ENCODE measurements at regions not wholly inside any gene's neighbourhood (a gene's known extent, or its start where the extent isn't known, plus 50 kb on each side); places are given as distances from the start of the nearest gene placed in this dataset.
"Not testable (repeated sequence)": the region's sequence is repeated elsewhere in the genome, so short reads cannot be mapped to it uniquely, and the experiment has no call there.

DNA sequence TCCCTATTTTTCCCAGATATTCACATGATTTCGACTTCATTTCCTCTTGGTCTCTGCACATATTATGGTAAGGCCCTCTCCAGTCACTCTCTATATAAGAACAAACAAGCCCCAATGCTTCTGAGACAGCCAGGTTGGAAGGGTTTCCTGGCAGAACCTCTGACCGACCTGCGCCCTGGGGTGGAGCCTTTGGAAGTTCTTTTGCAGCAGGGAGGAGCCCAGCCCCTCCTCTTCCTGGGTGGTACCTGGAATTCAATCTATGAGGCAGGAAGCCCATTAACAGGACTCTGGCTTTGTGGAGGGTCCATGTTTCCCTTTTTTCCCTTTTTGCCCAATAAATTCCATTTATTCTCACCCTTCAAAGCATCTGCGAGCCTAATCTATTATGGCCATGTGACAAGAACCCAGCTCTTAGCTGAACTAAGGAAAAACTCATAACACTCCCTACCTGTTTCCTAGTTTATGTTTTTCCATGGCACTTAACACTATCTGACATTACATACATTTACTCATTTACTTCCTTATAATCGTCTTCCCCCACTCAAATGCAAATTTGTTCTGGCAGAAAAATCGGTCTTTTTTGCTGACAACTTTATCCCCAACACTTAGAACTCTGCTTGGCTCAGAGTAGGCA lies 92.5 kb upstream of the FRMD4A start:
- Histone ChIP-seq H3K36me3 (ENCODE audit: control insufficient read depth, insufficient read depth, low read length) (no peaks in the 10 kb centered on the region), H3K27ac (ENCODE audit: insufficient read depth, low read length, poor library complexity, severe bottlenecking) (no peak overlapping the region), H3K9me3 (ENCODE audit: control insufficient read depth in 2 of 2, low read length in 2 of 2) (no peaks in the 10 kb centered on the region), H3K4me1 (ENCODE audit: control insufficient read depth, insufficient read depth, low read length, poor library complexity, severe bottlenecking) (no peaks in the 10 kb centered on the region), H3K27me3 (ENCODE audit: control insufficient read depth, insufficient read depth, low read length) (peaks cover 22% of the 10 kb centered on the region), H3K4me3 (ENCODE audit: low read depth, low read length) (no peak overlapping the region)
- Mint-ChIP-seq H3K36me3 (no peaks in the 10 kb centered on the region), H3K4me1 (no peaks in the 10 kb centered on the region), H3K4me3 (no peak overlapping the region), H3K27me3 (peaks cover 29% of the 10 kb centered on the region), H3K9me3 (peaks cover 0 to 3% (median 0%) of the 10 kb centered on the region in 7 donors), H3K27ac (no peak overlapping the region)
- DNase-seq, result no peak
- no peak for ATAC-seq (ENCODE audit: low read depth in 2 of 2)

DNA sequence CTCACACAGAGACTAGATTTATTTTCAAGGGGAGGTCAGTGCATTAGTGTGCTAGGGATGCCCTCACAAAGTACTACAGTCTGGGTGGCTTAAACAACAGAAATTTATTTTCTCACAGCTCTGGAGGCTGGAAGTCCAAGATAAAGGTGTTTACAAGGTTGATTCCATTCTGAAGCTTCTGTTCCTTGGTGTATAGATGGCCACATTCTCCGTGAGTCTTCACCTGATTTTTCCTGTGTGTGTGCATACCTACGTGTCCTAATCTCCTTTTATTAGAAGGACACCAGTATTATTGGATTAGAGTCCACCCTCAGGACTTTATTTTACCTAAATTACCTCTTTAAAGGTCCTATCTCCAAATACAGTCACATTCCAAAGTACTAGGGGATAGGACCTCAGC lies 91.7 kb upstream of the FRMD4A start:
- ATAC-seq (ENCODE audit: low read depth in 2 of 2), result no peak
- peaks cover 34% of the 10 kb centered on the region for H3K27me3 Mint-ChIP-seq

DNA sequence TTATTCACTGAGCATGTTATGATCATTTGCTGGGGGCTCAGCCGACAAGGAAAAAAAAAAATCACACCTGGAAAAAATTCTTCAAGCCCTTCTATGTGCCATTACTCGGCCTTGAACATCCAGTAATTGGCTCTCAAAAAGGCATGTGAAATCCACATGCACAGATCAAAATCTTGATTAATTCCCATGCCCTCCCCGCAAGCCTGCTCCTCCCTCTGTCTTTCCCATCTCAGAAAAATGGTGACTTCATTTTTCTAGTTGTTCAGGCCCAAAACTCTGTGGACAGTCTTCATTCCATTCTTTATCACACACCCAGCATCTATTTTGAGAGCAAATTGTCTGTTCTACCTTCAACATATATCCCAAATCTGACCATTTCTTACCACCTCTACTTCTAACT lies 91.2 kb upstream of the FRMD4A start:
- Histone ChIP-seq H3K9me3 (ENCODE audit: control insufficient read depth in 2 of 2, low read length in 2 of 2) (no peaks in the 10 kb centered on the region), H3K36me3 (ENCODE audit: control insufficient read depth, insufficient read depth, low read length) (no peaks in the 10 kb centered on the region), H3K4me1 (ENCODE audit: control insufficient read depth, insufficient read depth, low read length, poor library complexity, severe bottlenecking) (no peaks in the 10 kb centered on the region), H3K4me3 (ENCODE audit: low read depth, low read length) (no peak overlapping the region), H3K27me3 (ENCODE audit: control insufficient read depth, insufficient read depth, low read length) (peaks cover 23% of the 10 kb centered on the region), H3K27ac (ENCODE audit: insufficient read depth, low read length, poor library complexity, severe bottlenecking) (no peak overlapping the region)
- H3K9me3 Mint-ChIP-seq, result peaks cover 0 to 3% (median 0%) of the 10 kb centered on the region in 7 donors
- H3K27me3 Mint-ChIP-seq, result peaks cover 34% of the 10 kb centered on the region
- ATAC-seq (ENCODE audit: low read depth in 2 of 2) (no peak), DNase-seq (no peak)
- H3K4me3 Mint-ChIP-seq, result no peak overlapping the region
- no peaks in the 10 kb centered on the region for H3K36me3 Mint-ChIP-seq
- H3K27ac Mint-ChIP-seq, result no peak overlapping the region
- no peaks in the 10 kb centered on the region for H3K4me1 Mint-ChIP-seq

More for the DNA sequence above, 91.7 kb upstream of the FRMD4A start:
- H3K27me3 ChIP-seq (ENCODE audit: control insufficient read depth, insufficient read depth, low read length), result peaks cover 22% of the 10 kb centered on the region
- Mint-ChIP-seq H3K4me3 (no peak overlapping the region), H3K4me1 (no peaks in the 10 kb centered on the region), H3K36me3 (no peaks in the 10 kb centered on the region), H3K9me3 (peaks cover 0 to 3% (median 0%) of the 10 kb centered on the region in 7 donors), H3K27ac (no peak overlapping the region)
- no peaks in the 10 kb centered on the region for H3K36me3 ChIP-seq (ENCODE audit: control insufficient read depth, insufficient read depth, low read length)
- no peak overlapping the region for H3K27ac ChIP-seq (ENCODE audit: insufficient read depth, low read length, poor library complexity, severe bottlenecking)
- no peaks in the 10 kb centered on the region for H3K9me3 ChIP-seq (ENCODE audit: control insufficient read depth in 2 of 2, low read length in 2 of 2)
- no peak for DNase-seq
- no peak overlapping the region for H3K4me3 ChIP-seq (ENCODE audit: low read depth, low read length)
- no peaks in the 10 kb centered on the region for H3K4me1 ChIP-seq (ENCODE audit: control insufficient read depth, insufficient read depth, low read length, poor library complexity, severe bottlenecking)

DNA sequence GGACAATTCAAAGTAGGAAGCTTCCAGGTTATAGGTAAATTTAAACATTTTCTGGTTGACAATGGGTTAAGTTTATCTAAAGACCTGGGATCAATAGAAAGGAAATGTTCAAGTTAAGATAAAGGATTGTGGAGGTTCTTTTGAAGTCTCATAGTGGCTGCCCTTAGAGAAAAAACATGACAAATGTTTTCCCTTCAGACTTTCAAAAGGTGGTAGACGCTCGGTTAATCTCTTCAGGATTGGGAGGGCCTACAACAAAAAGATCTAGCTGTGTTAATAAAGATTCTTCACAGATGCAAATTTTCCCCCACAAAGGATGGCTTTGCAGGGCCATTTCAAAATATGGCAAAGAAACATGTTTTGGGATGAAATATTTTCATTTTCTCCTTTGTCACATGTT lies 86.6 kb upstream of the FRMD4A start:
- not testable (repeated sequence) for H3K9me3 Mint-ChIP-seq; ATAC-seq (ENCODE audit: low read depth in 2 of 2)

DNA sequence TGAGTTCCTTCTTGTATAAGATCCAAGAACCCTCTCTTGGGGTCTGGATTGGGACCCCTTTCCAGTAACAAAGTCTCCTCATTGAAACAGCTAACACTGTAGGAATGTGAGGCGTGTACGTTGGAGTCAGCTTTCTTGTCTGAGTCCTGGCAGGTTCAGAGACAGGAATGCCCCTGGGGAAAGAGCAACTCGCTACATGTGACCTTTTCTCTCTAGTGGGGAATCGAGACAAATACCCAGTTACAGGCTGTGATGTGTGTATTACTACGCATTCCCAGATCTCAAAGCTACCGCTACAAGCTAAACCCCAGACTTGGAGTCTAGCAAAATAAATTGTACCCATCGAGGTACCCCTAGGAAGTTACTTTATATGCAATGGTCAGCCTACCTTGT lies 85.6 kb upstream of the FRMD4A start:
- Mint-ChIP-seq H3K4me3 (no peak overlapping the region), H3K36me3 (no peaks in the 10 kb centered on the region), H3K27me3 (peaks cover 36% of the 10 kb centered on the region), H3K4me1 (no peaks in the 10 kb centered on the region), H3K27ac (no peak overlapping the region), H3K9me3 (peaks cover 0 to 3% (median 0%) of the 10 kb centered on the region in 7 donors)
- Histone ChIP-seq H3K27me3 (ENCODE audit: control insufficient read depth, insufficient read depth, low read length) (peaks cover 38% of the 10 kb centered on the region), H3K4me1 (ENCODE audit: control insufficient read depth, insufficient read depth, low read length, poor library complexity, severe bottlenecking) (no peaks in the 10 kb centered on the region), H3K36me3 (ENCODE audit: control insufficient read depth, insufficient read depth, low read length) (no peaks in the 10 kb centered on the region), H3K27ac (ENCODE audit: insufficient read depth, low read length, poor library complexity, severe bottlenecking) (no peak overlapping the region), H3K9me3 (ENCODE audit: control insufficient read depth in 2 of 2, low read length in 2 of 2) (no peaks in the 10 kb centered on the region), H3K4me3 (ENCODE audit: low read depth, low read length) (no peak overlapping the region)
- ATAC-seq (ENCODE audit: low read depth in 2 of 2) (no peak), DNase-seq (no peak)

More for the DNA sequence above, 86.6 kb upstream of the FRMD4A start:
- H3K4me1 ChIP-seq (ENCODE audit: control insufficient read depth, insufficient read depth, low read length, poor library complexity, severe bottlenecking); H3K9me3 ChIP-seq (ENCODE audit: control insufficient read depth in 2 of 2, low read length in 2 of 2); H3K27ac Mint-ChIP-seq; H3K4me1 Mint-ChIP-seq; DNase-seq; H3K4me3 ChIP-seq (ENCODE audit: low read depth, low read length); H3K36me3 ChIP-seq (ENCODE audit: control insufficient read depth, insufficient read depth, low read length); H3K36me3 Mint-ChIP-seq; H3K27ac ChIP-seq (ENCODE audit: insufficient read depth, low read length, poor library complexity, severe bottlenecking); H3K4me3 Mint-ChIP-seq: not testable (repeated sequence)
- peaks cover 42% of the 10 kb centered on the region for H3K27me3 Mint-ChIP-seq
- H3K27me3 ChIP-seq (ENCODE audit: control insufficient read depth, insufficient read depth, low read length), result peaks cover 38% of the 10 kb centered on the region

DNA sequence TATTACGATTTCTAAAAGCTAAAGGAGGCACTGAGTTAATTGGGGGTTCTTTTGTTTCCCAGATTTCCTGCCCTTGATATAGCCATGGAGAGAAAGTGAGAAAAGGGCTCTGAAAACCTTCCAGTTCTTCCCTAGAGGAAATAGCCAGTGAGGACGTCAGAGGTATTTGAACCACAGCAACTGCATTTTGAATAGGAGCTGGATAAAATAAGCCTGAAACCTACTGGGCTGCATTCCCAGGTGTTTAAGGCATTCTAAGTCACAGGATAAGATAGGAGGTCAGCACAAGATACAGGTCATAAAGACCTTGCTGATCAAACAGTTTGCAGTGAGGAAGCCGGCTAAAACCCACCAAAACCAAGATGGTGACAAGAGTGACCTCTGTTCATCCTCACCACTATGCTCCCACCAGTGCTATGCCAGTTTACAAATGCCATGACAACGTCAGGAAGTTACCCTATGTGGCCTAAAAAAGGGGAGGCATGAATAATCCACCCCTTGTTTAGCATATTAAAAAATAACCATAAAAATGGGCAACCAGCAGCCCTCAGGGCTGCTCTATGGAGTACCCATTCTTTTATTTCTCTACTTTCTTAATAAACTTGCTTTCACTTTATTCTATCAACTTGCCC lies 85.1 kb upstream of the FRMD4A start:
- Mint-ChIP-seq H3K4me3 (no peak overlapping the region), H3K4me1 (peaks cover 0 to 2% (median 1%) of the 10 kb centered on the region in 4 donors), H3K27me3 (peaks cover 36% of the 10 kb centered on the region), H3K9me3 (peaks cover 0 to 3% (median 0%) of the 10 kb centered on the region in 7 donors), H3K27ac (no peak overlapping the region), H3K36me3 (no peaks in the 10 kb centered on the region)
- Histone ChIP-seq H3K27ac (ENCODE audit: insufficient read depth, low read length, poor library complexity, severe bottlenecking) (no peak overlapping the region), H3K9me3 (ENCODE audit: control insufficient read depth in 2 of 2, low read length in 2 of 2) (no peaks in the 10 kb centered on the region), H3K4me1 (ENCODE audit: control insufficient read depth, insufficient read depth, low read length, poor library complexity, severe bottlenecking) (no peaks in the 10 kb centered on the region), H3K27me3 (ENCODE audit: control insufficient read depth, insufficient read depth, low read length) (peaks cover 42% of the 10 kb centered on the region), H3K4me3 (ENCODE audit: low read depth, low read length) (no peak overlapping the region), H3K36me3 (ENCODE audit: control insufficient read depth, insufficient read depth, low read length) (no peaks in the 10 kb centered on the region)
- no peak for ATAC-seq (ENCODE audit: low read depth in 2 of 2)
- DNase-seq, result no peak

DNA sequence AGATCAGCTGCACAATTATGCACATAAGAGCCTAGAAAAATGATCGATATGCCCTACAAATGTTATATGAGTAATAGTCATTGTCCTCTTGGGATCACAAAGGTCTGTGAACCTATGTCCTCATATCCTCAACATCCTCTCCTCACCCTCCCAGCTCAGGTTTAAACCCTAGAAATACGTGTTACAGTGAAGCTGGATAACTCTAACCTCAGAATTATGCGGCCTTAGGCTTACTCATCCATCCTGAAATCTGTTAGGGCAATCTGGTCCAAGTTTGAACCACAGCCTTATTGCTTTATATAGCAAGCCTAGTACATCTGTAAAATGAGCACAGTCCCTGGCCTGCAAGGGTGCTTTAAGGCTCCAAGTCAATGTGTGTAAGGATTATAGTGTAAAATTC lies 84.2 kb upstream of the FRMD4A start:
- H3K27ac Mint-ChIP-seq, result no peak overlapping the region
- H3K9me3 Mint-ChIP-seq, result peaks cover 0 to 3% (median 0%) of the 10 kb centered on the region in 7 donors
- H3K9me3 ChIP-seq (ENCODE audit: control insufficient read depth in 2 of 2, low read length in 2 of 2), result no peaks in the 10 kb centered on the region
- no peak overlapping the region for H3K4me3 ChIP-seq (ENCODE audit: low read depth, low read length)
- no peaks in the 10 kb centered on the region for H3K36me3 ChIP-seq (ENCODE audit: control insufficient read depth, insufficient read depth, low read length)
- H3K27me3 Mint-ChIP-seq, result peaks cover 30% of the 10 kb centered on the region
- ATAC-seq (ENCODE audit: low read depth in 2 of 2) (no peak), DNase-seq (no peak)
- peaks cover 35% of the 10 kb centered on the region for H3K27me3 ChIP-seq (ENCODE audit: control insufficient read depth, insufficient read depth, low read length)
- no peaks in the 10 kb centered on the region for H3K36me3 Mint-ChIP-seq
- H3K4me1 Mint-ChIP-seq, result peaks cover 4 to 9% (median 6%) of the 10 kb centered on the region in 4 donors
- H3K27ac ChIP-seq (ENCODE audit: insufficient read depth, low read length, poor library complexity, severe bottlenecking), result no peak overlapping the region
- no peak overlapping the region for H3K4me3 Mint-ChIP-seq
- H3K4me1 ChIP-seq (ENCODE audit: control insufficient read depth, insufficient read depth, low read length, poor library complexity, severe bottlenecking), result peaks cover 6% of the 10 kb centered on the region

DNA sequence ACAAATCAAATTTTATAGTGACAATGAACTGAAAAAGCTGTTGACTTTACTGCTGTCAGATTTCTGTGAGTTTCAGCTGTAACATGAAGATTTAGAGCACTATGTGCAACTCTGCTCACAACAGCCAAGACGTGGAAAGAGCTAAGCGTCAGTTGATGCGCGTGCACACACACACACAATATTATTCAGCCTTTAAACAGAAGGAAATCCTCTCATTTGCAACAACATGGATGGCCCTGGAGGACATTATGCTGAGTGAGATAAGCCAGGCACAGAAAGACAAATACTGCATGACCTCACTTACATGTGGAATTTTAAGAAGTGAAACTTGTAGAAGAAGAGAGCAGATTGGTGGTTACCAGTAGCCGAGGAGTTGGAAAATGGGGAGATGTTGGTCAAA lies 82.8 kb upstream of the FRMD4A start:
- no peak for ATAC-seq (ENCODE audit: low read depth in 2 of 2)
- DNase-seq, result no peak
- Mint-ChIP-seq H3K36me3 (no peaks in the 10 kb centered on the region), H3K27ac (no peak overlapping the region), H3K4me1 (peaks cover 8 to 20% (median 15%) of the 10 kb centered on the region in 4 donors), H3K4me3 (no peak overlapping the region), H3K27me3 (peaks cover 36% of the 10 kb centered on the region), H3K9me3 (peaks cover 0 to 3% (median 0%) of the 10 kb centered on the region in 7 donors)
- Histone ChIP-seq H3K4me1 (ENCODE audit: control insufficient read depth, insufficient read depth, low read length, poor library complexity, severe bottlenecking) (peaks cover 6% of the 10 kb centered on the region), H3K4me3 (ENCODE audit: low read depth, low read length) (no peak overlapping the region), H3K9me3 (ENCODE audit: control insufficient read depth in 2 of 2, low read length in 2 of 2) (no peaks in the 10 kb centered on the region), H3K27ac (ENCODE audit: insufficient read depth, low read length, poor library complexity, severe bottlenecking) (no peak overlapping the region), H3K36me3 (ENCODE audit: control insufficient read depth, insufficient read depth, low read length) (no peaks in the 10 kb centered on the region), H3K27me3 (ENCODE audit: control insufficient read depth, insufficient read depth, low read length) (peaks cover 35% of the 10 kb centered on the region)

All from CD4-positive, CD25-positive, alpha-beta regulatory T cell (primary cell).